HK-2 (cell line): ENCODE measurements at regions not wholly inside any gene's neighbourhood (a gene's known extent, or its start where the extent isn't known, plus 50 kb on each side); places are given as distances from the start of the nearest gene placed in this dataset.

ENCODE experiments used
- DNase-seq: peaks from one replicate; pipeline ENCODE4 v3.0.0-alpha.2; 2018; ENCODE audit not compliant: unreplicated experiment

- DNase-seq: no peak
These were observed 551.1 kb upstream of the CDH11 start for GRCh38 chr16:65672960-65673359.

DNA sequence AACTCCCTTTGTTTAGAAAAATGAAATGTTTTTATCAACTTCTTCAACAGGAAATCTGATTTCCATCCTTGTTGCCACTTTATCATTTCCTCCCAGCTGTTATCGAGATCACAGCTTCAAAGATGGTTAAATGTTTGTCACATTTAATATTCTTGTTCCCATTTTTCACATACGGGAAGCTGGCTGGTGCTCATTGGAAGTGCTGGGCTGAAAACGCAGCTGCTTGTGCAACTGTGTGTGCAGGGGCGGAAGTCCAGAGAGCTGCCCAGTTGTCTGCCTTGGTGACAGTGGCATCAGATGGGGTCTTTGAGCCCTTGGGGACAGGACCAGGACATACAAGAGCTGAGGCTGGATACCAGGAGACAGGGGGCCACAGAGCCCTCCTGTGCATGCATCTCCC lies 549.2 kb upstream of the CDH11 start:
- no peak for DNase-seq

DNA sequence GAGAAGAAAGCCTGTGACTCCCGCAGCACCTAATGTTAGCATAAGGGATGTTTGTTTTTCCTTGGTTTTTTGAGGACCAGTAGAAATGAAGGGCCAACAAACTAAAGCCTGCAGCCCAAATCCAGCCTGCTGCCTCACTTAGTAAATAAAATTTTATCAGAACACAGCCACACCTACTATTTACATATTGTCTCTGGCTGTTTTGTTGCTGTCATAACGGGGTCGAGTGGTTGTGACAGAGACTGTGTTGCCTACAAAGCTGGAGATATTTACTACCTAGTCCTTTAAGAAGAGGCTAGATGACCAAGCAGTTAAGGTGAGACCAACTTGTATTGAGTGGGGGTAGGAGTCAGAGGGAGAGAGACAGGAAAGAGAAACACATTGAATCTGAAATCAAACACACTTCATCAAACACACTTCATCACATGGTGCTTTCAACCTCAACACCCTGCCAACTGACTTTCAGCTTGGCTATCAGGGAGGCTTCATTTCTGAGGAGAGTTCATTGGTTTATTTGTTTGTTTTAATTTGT lies 546.3 kb upstream of the CDH11 start:
- no peak for DNase-seq

DNA sequence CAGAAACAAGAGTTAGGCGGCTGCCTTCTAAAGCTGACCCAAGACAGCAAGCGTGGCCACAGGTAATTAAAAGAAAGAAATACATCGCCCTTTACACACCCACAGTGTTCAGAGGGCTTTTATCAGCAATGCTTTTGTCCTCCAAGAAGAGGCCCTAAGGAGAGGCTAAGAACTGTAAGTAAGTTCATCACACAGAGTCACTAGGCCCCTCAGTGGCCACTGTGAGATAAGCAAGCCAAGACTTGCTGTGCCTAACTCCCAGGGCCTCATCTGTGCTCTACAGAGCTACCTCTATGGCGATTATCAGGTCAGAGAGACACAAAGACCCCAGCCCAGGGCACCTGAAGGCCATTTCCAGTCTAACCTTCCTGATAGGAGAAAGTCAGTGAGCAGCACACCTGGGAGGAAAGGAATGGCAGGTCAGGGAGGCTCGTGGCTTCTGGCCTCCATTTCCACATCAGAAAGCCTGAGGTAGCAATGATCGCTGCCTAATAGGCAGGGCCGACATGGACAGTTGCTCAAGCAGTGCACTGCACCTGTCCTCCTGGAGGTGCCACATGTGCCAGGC lies 545.2 kb upstream of the CDH11 start:
- DNase-seq: no peak

DNA sequence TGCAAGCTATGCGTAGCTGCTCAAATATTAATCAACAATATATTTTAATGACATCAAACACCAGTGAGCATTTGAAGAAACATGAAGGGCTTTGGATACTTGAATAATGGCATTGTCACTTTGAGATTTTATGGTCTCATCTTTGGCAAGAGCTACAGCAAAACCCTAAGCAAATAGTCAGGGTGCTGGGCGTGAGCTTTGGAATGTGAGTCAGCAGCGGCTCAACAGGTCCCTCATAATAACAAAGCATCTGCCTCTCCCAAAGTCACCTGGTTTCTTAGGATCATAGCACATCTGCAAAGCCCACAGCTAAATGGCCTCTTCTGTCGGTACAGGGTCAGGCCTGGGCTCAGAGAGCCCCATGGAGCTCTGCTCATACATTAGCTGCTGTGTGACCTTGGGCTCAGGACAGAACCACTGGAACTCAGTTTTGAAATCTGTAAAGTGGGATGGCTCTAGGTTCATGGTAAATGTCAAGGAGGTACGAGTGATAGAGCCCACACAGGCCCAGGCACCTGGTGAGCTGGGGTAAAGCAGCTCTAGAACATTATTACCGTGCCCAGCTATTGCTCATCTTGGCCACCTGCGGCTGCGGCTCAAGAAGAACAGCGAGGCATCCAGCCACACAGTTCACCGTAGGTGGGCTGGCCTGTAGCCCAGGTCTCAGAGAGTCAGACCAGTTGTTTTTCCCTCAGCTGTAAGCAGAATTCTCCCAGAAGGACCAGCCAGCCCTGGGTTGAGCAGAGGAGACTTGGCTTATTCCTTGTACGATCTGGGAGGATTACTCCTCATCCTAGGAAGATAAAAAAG lies 544.5 kb upstream of the CDH11 start:
- DNase-seq: no peak

DNA sequence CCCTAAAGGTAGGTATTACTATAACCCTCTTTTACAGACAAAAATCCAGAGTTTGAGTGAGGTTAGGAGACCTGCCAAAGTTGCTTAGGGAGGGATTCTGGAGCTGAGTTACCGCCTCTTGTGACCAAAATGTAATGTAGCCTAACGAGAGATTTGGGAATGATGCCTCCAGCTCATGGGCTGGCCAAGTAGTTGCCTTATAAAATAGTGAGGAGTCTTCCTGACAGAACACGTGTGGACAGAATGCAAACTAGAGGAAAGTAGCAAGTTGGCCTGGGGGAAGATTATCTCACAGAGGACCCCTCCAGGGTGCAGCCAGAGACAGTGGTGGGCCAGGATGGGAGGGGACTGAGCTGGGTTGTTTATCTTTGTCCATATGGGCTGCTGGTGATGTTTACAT lies 543.7 kb upstream of the CDH11 start:
- no peak for DNase-seq

- DNase-seq: no peak
These were observed 541.9 kb upstream of the CDH11 start for GRCh38 chr16:65663774-65664173.

DNA sequence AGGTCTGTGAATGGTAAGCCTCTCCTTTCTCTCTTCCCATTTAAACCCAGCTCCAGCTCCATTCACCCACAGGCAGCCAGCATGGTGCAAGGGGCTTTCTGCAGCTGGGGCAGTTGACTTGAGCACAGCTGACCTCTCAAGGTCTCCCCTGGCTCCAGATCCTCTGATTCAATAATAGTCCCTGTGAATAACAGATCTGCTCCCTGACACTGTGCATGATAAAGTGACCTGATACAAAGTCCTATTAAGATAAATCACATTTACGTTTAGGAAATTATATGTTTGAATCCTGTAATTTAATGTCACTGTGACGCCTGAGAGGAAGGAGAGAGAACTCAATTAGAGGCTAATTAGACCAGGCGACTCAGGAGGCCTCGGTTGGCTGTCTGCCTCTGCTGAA lies 540.4 kb upstream of the CDH11 start:
- no peak for DNase-seq

GRCh38 chr16:65661558-65661957 lies 539.7 kb upstream of the CDH11 start:
- DNase-seq: no peak

GRCh38 chr16:65660390-65660789 lies 538.5 kb upstream of the CDH11 start:
- no peak for DNase-seq

DNA sequence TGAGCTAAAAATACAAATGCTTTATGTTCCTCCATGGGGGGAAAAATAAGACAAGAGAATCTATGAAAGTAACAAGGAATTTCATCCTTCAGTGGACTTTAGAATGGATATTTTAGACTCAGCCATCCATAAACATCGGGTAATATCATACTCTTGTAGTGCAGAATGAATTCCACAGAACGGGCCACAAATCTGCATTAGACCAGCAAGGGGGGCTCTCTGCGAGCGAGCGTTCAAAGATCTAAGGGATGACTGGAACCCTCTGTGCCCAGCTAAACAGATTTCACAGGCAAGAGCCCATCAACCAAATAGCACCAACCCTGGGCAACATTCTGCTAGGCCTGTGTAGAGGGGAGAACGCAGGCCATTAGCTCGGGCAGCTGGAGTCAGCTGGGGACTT lies 537.9 kb upstream of the CDH11 start:
- no peak for DNase-seq

GRCh38 chr16:65658787-65659220 lies 536.9 kb upstream of the CDH11 start:
- no peak for DNase-seq

GRCh38 chr16:65658349-65658748 lies 536.5 kb upstream of the CDH11 start:
- DNase-seq: peak; percentile 6

GRCh38 chr16:65657556-65657955 lies 535.7 kb upstream of the CDH11 start:
- no peak for DNase-seq

- no peak for DNase-seq
These were observed 535.2 kb upstream of the CDH11 start for GRCh38 chr16:65657071-65657494.

DNA sequence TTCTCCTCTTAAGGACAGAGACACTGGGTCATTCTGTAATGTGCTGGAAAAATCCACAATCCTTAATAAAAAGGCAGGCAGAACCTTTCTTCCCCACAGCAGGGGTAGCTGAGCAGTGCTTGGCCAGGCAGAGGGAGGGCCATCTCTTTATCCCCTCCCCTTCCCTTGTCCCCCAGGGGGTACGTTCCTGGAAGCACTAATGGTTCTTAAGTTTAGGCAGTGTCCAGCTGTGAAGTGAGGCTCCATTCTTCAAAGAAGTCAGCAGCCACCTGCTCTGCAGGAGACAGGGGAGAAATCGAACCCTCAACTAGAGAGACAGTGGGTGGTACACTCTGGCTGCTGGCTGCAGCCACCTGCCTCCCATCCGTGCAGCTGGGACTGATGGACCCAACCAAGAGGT lies 533.9 kb upstream of the CDH11 start:
- DNase-seq: no peak

- DNase-seq: no peak
These were observed 526.2 kb upstream of the CDH11 start for GRCh38 chr16:65648101-65648500.

DNA sequence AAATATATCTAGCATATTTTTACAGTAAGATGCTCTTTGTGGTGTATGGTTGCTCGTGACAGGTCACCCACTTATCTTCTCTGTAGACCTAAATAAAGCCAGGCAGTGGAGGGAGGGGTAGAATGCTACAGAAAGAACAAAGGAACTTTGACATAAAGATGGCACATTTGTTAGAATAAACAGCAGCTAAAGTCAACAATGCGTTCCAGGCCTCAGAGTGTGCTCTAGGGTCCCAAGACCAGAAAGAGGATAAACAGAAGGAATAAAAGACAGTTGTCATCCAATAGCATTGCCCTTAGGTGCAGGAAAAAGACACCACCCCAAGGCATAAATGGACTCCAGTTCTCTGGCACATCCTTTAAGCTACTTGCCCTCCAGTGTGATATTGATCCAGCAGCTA lies 523.0 kb upstream of the CDH11 start:
- no peak for DNase-seq

- no peak for DNase-seq
These were observed 520.0 kb upstream of the CDH11 start for GRCh38 chr16:65641762-65642289.

- DNase-seq: no peak
These were observed 519.3 kb upstream of the CDH11 start for GRCh38 chr16:65641049-65641761.

DNA sequence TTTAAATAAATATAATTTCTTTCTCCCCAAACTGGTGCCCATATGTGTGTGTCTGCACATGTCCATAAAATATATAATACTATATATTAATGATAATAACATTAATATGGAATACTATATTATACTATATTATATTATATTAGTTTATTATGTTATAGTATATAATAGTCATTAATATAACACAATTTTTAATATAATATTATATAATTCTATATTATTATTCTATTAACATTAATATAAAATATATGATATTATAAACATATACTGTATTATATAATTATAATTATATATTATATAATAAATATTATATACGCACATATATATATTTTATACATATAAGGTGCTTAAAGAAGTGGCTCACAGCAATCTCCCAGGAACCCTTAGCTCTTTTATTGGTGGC lies 513.0 kb upstream of the CDH11 start:
- no peak for DNase-seq

DNA sequence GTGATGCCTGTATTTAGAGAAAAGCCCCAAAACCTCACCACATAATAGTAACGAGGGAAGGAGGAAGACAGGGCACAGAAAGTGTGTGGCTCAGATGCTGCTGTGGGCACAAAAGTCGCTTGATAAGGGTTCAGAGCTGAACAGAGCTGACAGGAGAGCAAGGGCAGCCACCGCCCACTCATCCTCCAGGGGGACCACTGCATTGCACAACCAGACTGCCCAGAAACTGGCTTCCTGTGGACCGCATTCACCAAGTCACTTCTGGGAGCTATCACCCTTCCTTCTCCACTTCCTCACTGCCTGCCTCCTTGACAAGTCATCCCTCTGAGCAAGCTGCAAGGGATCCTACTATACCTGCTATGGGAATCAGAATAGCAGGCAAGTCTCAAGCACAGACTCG lies 512.4 kb upstream of the CDH11 start:
- no peak for DNase-seq

GRCh38 chr16:65624666-65625065 lies 502.8 kb upstream of the CDH11 start:
- DNase-seq: no peak
